Pancreas (tissue), 10 donors: ENCODE measurements at regions not wholly inside any gene's neighbourhood (a gene's known extent, or its start where the extent isn't known, plus 50 kb on each side); places are given as distances from the start of the nearest gene placed in this dataset.

Experiments used
- ATAC-seq, 4 donors: fragments of 200-7000 bp; cut with Tn5 transposase; one replicate each; pipeline versions ENCODE4 v1.8.0 to v1.9.1; 2020; ENCODE audit warnings: mild to moderate bottlenecking in 4 of 4, moderate library complexity in 4 of 4
- DNase-seq, 6 donors: peaks; one replicate each; pipeline ENCODE4 v3.0.0-alpha.2; 2020
- FAIRE-seq: peaks from 2 replicates; lab custom pipeline; 2012; peaks lifted over from hg19 to GRCh38; lab: Jason Lieb, UNC
- H3K27ac ChIP-seq, 4 donors: fragments of 200-600 bp; sonication (generic); 1 replicate in 3 of 4; 2 replicates in 1 of 4; pipeline versions ENCODE4 v1.5.0 to v1.8.0; 2020
- H3K27me3 ChIP-seq, 4 donors: fragments of 200-600 bp; one replicate each; pipeline ENCODE4 v1.8.0; 2021
- H3K36me3 ChIP-seq, 3 donors: fragments of 200-600 bp; sonication (generic) in 1 of 3; one replicate each; pipeline versions ENCODE4 v1.5.0 to v1.8.0; 2020 to 2021
- H3K4me1 ChIP-seq, 3 donors: fragments of 200-600 bp; one replicate each; pipeline ENCODE4 v1.8.0; 2021
- H3K4me3 ChIP-seq, 4 donors: fragments of 200-600 bp; sonication (generic) in 2 of 4; one replicate each; pipeline versions ENCODE4 v1.5.0 to v1.8.0; 2020 to 2021
- H3K9me3 ChIP-seq, 4 donors: fragments of 200-600 bp; one replicate each; pipeline ENCODE4 v1.8.0; 2021
- WGBS, 2 donors: extraction: QIAGEN DNeasy Blood & Tissue Kit; methylation state at CpG; one replicate each; pipeline ENCODE4 v1.1.7; 2013; 5-methylcytosine and 5-hydroxymethylcytosine counted together
- intact Hi-C, 3 donors: fragments of 100-400 bp; cut with DNase I; formaldehyde crosslinking; loops; one replicate each; pipeline versions ENCODE4 v1.11.1 to v1.14.2; 2022
- TF ChIP-seq, protein P1 (sequence below), 4 donors: fragments of 200-600 bp; sonication (generic) in 3 of 4; IDR thresholded peaks; one replicate each; pipeline versions ENCODE4 v1.5.0 to v1.8.0; 2021; ENCODE audit warnings: antibody characterized with exemption in 4 of 4
- donor health status: healthy with polysubstance abuse.
- donor health status: DM: no; HTN: no; CAD: no; lungs with moderate emphysema.
- donor health status: DM: no; HTN: no; CAD: no.
- donor health status: control.
- donor health status: control.
- donor health status: Bipolar disorder and iron deficiency.
- donor health status: DM: yes; HTN: yes; CAD: no.
- donor health status: DM: no; HTN: no; CAD: no.
- donor health status: DM: no; HTN: no; CAD: no.
- donor health status: DM: yes; HTN: yes; CAD: no.

DNA sequence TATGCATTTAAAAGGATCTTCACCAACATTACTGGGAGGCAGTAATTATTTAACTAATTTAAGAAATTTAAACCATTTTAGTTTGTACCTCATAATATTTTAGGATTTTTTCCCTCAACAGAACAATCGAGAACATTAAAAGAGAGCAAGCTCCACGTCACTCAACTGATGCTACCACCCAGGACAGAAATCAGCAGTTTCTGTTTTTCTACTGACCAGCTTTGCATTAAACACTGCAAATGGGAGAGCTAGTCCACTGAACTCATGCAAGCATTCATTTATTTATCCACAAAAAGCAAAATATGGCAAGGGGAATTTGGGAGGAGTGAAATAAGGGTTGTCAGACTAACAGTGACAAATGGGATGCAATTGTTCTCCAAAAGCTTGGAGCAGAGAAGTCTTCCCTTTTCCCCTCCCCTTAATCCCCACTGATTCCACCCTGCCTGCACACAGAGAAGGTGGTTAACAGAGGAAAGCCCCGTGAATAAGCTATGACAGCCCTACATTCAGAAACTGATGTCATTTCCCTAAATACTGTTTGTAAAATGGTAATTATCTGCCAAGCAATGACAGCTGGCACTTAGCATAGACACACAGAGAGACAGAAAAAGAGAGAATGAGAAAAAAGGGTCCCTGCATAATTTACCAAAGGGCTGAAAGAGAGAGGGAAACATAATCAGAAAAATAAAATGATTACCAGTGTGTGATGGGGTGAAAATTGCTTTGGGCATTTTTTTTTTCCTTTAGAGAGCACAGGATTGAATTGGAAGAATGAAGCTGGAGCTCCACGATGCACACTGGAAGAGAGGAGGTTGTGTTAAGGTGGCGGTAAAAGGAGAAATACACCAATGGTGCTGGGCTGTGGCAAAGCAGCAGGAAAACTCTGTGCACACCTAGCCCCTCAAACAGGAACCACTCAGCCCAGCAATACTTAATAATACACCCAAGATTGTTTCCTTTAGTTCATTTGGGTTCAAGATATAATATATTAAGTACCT, 777.4 kb downstream of the TUSC7 start:
- 67 to 74% methylated on average over 5 of the region's 5 CpGs for WGBS, 2 donors
- Histone ChIP-seq H3K4me3 (no peak overlapping the region), H3K4me1 (no peaks in the 10 kb centered on the region), H3K27me3 (no peaks in the 10 kb centered on the region), H3K9me3 (no peaks in the 10 kb centered on the region), H3K36me3 (no peaks in the 10 kb centered on the region), H3K27ac (no peak overlapping the region)
- intact Hi-C loops = no loop called here
- TF ChIP-seq, protein P1, sequence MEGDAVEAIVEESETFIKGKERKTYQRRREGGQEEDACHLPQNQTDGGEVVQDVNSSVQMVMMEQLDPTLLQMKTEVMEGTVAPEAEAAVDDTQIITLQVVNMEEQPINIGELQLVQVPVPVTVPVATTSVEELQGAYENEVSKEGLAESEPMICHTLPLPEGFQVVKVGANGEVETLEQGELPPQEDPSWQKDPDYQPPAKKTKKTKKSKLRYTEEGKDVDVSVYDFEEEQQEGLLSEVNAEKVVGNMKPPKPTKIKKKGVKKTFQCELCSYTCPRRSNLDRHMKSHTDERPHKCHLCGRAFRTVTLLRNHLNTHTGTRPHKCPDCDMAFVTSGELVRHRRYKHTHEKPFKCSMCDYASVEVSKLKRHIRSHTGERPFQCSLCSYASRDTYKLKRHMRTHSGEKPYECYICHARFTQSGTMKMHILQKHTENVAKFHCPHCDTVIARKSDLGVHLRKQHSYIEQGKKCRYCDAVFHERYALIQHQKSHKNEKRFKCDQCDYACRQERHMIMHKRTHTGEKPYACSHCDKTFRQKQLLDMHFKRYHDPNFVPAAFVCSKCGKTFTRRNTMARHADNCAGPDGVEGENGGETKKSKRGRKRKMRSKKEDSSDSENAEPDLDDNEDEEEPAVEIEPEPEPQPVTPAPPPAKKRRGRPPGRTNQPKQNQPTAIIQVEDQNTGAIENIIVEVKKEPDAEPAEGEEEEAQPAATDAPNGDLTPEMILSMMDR (IDR thresholded peaks at IDR 0.05) = no peak
- FAIRE-seq = no peak
- no peak for DNase-seq
- no peak for ATAC-seq

DNA sequence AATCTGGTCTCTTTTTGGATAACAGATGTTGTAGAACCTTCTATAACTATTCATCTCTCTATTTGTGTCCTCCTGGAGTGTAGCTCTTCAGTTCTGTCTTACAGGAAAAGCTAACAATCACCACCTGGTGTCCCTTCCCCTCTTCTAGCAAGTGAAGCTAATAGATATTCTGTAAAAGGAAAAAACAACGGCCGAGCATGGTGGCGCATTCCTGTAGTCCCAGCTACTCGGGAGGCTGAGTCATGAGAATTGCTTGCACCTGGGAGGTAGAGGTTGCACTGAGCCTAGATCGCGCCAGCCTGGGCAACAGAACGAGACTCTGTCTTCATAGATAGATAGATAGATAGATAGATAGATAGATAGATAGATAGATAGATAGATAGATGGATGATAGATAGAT, 779.4 kb downstream of the TUSC7 start:
- Histone ChIP-seq H3K9me3 (no peaks in the 10 kb centered on the region), H3K27ac (no peak overlapping the region), H3K27me3 (no peaks in the 10 kb centered on the region), H3K36me3 (no peaks in the 10 kb centered on the region), H3K4me3 (no peak overlapping the region), H3K4me1 (no peaks in the 10 kb centered on the region)
- TF ChIP-seq, protein P1 (IDR thresholded peaks at IDR 0.05) = no peak
- 81 to 86% methylated on average over 7 of the region's 7 CpGs for WGBS, 2 donors
- intact Hi-C loops = no loop called here
- FAIRE-seq (no peak), DNase-seq (no peak), ATAC-seq (no peak)

DNA sequence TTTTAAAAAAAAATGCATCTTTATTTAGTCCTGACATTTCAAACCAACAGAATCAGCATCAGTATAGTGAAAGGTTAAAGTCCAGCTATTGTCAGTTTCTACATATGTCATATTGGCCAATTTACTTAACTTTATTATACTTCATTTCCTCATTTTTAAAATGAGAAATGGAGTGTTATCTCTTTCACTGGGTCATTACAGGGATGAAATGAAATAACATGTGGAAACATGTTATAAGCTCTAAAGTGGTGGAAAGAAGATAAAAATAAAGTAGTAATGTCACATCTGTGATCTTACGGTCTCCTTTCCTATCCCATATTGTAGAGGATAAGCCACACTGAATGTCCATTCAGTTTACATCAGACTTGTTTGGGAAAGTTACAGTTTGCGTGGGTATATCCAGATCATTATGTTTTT, 780.1 kb downstream of the TUSC7 start:
- DNase-seq = no peak
- no peaks in the 10 kb centered on the region for H3K9me3 ChIP-seq
- FAIRE-seq = no peak
- TF ChIP-seq, protein P1 (IDR thresholded peaks at IDR 0.05) = no peak
- no peaks in the 10 kb centered on the region for H3K27me3 ChIP-seq
- no peak overlapping the region for H3K27ac ChIP-seq
- no peaks in the 10 kb centered on the region for H3K4me1 ChIP-seq
- intact Hi-C loops = no loop called here
- WGBS, 2 donors = 88 to 100% methylated on average over 2 of the region's 2 CpGs
- no peaks in the 10 kb centered on the region for H3K36me3 ChIP-seq
- no peak for ATAC-seq
- no peak overlapping the region for H3K4me3 ChIP-seq

DNA sequence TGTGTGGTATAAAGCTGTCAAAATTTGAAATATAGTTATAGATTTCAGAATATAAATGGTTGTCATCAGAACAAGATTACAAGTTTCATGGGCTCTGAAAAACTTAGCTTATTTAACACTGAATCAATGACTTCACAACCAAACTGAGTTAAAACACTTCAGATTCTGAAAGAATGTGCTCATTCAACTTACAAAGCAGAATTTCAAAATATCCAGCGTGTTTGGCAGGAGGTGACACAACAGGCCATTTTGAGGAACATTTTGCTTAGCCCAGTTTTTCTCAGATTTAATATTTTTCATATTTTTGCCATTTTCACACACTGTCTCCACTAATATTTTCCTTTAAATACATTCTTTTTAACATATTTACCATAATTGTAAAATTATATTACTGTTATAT, 781.1 kb downstream of the TUSC7 start:
- Histone ChIP-seq H3K36me3 (no peaks in the 10 kb centered on the region), H3K9me3 (no peaks in the 10 kb centered on the region), H3K4me1 (no peaks in the 10 kb centered on the region), H3K27ac (no peak overlapping the region), H3K27me3 (no peaks in the 10 kb centered on the region), H3K4me3 (no peak overlapping the region)
- FAIRE-seq (no peak), ATAC-seq (no peak), DNase-seq (no peak)
- 57 to 58% methylated on average over 1 of the region's 1 CpG for WGBS, 2 donors
- TF ChIP-seq, protein P1 (IDR thresholded peaks at IDR 0.05) = no peak
- intact Hi-C loops = no loop called here

DNA sequence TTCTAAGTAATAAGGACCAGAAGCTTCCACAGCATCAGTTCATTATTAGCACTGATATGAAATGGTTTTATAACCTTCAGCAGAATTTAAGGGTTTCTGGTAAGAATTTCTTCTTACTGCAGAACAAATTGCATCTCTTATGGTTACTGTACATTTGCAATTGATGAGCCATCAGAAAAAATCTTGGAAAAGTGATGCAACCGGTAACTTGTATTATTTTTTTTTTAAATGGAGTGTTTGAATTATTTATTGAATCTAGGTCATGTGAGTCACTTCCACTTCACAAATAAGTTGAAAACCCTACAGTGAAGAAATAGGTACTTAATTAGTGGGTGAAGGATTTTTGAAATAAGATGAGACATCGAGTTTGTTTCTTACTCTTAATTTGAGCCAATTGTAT, 786.0 kb downstream of the TUSC7 start:
- intact Hi-C loops = no loop called here
- no peak for ATAC-seq
- TF ChIP-seq, protein P1 (IDR thresholded peaks at IDR 0.05) = no peak

More for the DNA sequence above, 786.0 kb downstream of the TUSC7 start:
- H3K27ac ChIP-seq = no peak overlapping the region
- no peak overlapping the region for H3K4me3 ChIP-seq
- DNase-seq (no peak), FAIRE-seq (no peak)
- H3K4me1 ChIP-seq = no peaks in the 10 kb centered on the region
- no peaks in the 10 kb centered on the region for H3K9me3 ChIP-seq
- 91 to 96% methylated on average over 2 of the region's 2 CpGs for WGBS, 2 donors
- H3K27me3 ChIP-seq = no peaks in the 10 kb centered on the region
- H3K36me3 ChIP-seq = no peaks in the 10 kb centered on the region
